ENCODE measurements at regions not wholly inside any gene's neighbourhood (a gene's known extent, or its start where the extent isn't known, plus 50 kb on each side); places are given as distances from the start of the nearest gene placed in this dataset.

DNA sequence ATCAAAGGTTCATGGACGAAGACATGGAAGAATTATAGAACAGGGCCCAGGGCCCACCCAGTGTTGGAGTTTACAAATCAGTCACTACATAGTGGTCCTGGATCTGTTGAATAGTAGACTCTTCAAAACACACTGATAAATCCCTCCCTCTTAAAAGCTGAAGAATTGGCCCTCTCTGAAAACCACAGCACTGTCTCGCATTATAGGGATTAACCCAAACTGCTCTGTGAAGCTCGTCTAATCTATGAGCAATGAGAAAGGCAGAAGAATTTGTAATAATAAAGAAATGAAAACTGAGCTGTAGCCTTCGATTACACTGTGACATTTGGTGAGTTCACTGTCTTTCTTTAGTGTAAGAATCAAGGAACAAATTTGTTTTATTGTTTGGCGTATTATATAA, 92.5 kb upstream of the ZFP42 start:
- Histone ChIP-seq H3K9me1 (ENCODE audit: control insufficient read depth, extremely low read depth, insufficient read depth, low read length) (no peaks in the 10 kb centered on the region), H3K79me2 (ENCODE audit: control insufficient read depth, insufficient read depth, low read length) (no peaks in the 10 kb centered on the region), H3K4me2 (ENCODE audit: control insufficient read depth, extremely low read depth, insufficient read depth, low read depth, low read length) (no peak overlapping the region), H4K20me1 (ENCODE audit: control insufficient read depth, extremely low read depth, insufficient read depth, low read length) (no peaks in the 10 kb centered on the region), H3K4me3 (ENCODE audit: control insufficient read depth in 2 of 3, extremely low read depth in 1 of 3, insufficient read depth in 2 of 3, low read depth in 1 of 3, low read length in 3 of 3) (no peak overlapping the region), H3K27ac (ENCODE audit: control insufficient read depth, insufficient read depth, low read length) (no peak overlapping the region), H3K9ac (ENCODE audit: control insufficient read depth, extremely low read depth, insufficient read depth, low read length) (no peak overlapping the region), H2AFZ (ENCODE audit: control insufficient read depth, low read length) (no peak overlapping the region), H3K4me1 (ENCODE audit: control insufficient read depth, extremely low read depth, insufficient read depth, low read length) (no peaks in the 10 kb centered on the region), H3K9me3 (ENCODE audit: control insufficient read depth, low read depth, low read length) (peaks cover 1% of the 10 kb centered on the region), H3K36me3 (ENCODE audit: control insufficient read depth in 2 of 2, extremely low read depth in 1 of 2, insufficient read depth in 2 of 2, low read length in 2 of 2) (no peaks in the 10 kb centered on the region), H3K27me3 (ENCODE audit: control insufficient read depth, extremely low read depth, insufficient read depth, low read length) (no peaks in the 10 kb centered on the region)
- DNase-seq (ENCODE audit: low read depth, low spot score) (no peak), FAIRE-seq (no peak)
- TF ChIP-seq, protein P1, sequence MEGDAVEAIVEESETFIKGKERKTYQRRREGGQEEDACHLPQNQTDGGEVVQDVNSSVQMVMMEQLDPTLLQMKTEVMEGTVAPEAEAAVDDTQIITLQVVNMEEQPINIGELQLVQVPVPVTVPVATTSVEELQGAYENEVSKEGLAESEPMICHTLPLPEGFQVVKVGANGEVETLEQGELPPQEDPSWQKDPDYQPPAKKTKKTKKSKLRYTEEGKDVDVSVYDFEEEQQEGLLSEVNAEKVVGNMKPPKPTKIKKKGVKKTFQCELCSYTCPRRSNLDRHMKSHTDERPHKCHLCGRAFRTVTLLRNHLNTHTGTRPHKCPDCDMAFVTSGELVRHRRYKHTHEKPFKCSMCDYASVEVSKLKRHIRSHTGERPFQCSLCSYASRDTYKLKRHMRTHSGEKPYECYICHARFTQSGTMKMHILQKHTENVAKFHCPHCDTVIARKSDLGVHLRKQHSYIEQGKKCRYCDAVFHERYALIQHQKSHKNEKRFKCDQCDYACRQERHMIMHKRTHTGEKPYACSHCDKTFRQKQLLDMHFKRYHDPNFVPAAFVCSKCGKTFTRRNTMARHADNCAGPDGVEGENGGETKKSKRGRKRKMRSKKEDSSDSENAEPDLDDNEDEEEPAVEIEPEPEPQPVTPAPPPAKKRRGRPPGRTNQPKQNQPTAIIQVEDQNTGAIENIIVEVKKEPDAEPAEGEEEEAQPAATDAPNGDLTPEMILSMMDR (optimal IDR thresholded peaks at IDR 0.05 in 1 of 3, IDR thresholded peaks at IDR 0.05 in 1 of 3, conservative IDR thresholded peaks at IDR 0.05 in 1 of 3; ENCODE audit: extremely low read depth in 1 of 3, insufficient read depth in 2 of 3, low read length in 3 of 3), result no peak
- TF ChIP-seq EZH2 (IDR thresholded peaks at IDR 0.05; ENCODE audit: low read length), result no peak
- dilution Hi-C loops (cut with MboI; ENCODE audit: extremely low pct_ligation_motif_present, low sequenced_read_pairs), result no loop called here

DNA sequence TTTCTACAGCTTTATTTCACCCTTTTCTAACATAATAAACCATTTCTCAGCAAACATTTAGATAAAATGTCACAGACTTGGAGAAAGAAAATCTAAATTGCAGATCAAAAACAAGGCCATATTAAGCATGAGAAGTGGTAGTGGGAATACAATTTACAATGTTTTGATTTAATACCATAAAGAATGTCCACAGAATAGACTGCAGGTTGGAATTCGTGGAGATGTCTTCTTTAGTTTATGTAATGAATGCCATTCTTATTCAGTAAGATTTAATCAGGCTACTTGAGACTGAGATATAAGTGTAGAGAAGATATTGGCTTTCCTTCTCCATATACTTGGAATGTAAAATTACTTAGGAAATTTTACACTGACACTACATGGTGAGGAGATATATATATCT, 91.9 kb upstream of the ZFP42 start:
- no peaks in the 10 kb centered on the region for H3K36me3 ChIP-seq (ENCODE audit: control insufficient read depth in 2 of 2, extremely low read depth in 1 of 2, insufficient read depth in 2 of 2, low read length in 2 of 2)
- peaks cover 1% of the 10 kb centered on the region for H3K9me3 ChIP-seq (ENCODE audit: control insufficient read depth, low read depth, low read length)
- H3K4me2 ChIP-seq (ENCODE audit: control insufficient read depth, extremely low read depth, insufficient read depth, low read depth, low read length), result no peak overlapping the region
- H4K20me1 ChIP-seq (ENCODE audit: control insufficient read depth, extremely low read depth, insufficient read depth, low read length), result no peaks in the 10 kb centered on the region
- H3K9me1 ChIP-seq (ENCODE audit: control insufficient read depth, extremely low read depth, insufficient read depth, low read length), result no peaks in the 10 kb centered on the region
- no peaks in the 10 kb centered on the region for H3K79me2 ChIP-seq (ENCODE audit: control insufficient read depth, insufficient read depth, low read length)
- dilution Hi-C loops (cut with MboI; ENCODE audit: extremely low pct_ligation_motif_present, low sequenced_read_pairs), result no loop called here
- H3K27ac ChIP-seq (ENCODE audit: control insufficient read depth, insufficient read depth, low read length), result no peak overlapping the region
- FAIRE-seq (no peak), DNase-seq (ENCODE audit: low read depth, low spot score) (no peak)
- H3K4me3 ChIP-seq (ENCODE audit: control insufficient read depth in 2 of 3, extremely low read depth in 1 of 3, insufficient read depth in 2 of 3, low read depth in 1 of 3, low read length in 3 of 3), result no peak overlapping the region
- no peak overlapping the region for H3K9ac ChIP-seq (ENCODE audit: control insufficient read depth, extremely low read depth, insufficient read depth, low read length)
- H2AFZ ChIP-seq (ENCODE audit: control insufficient read depth, low read length), result no peak overlapping the region
- no peaks in the 10 kb centered on the region for H3K4me1 ChIP-seq (ENCODE audit: control insufficient read depth, extremely low read depth, insufficient read depth, low read length)
- H3K27me3 ChIP-seq (ENCODE audit: control insufficient read depth, extremely low read depth, insufficient read depth, low read length), result no peaks in the 10 kb centered on the region
- TF ChIP-seq, protein P1 (optimal IDR thresholded peaks at IDR 0.05 in 1 of 3, IDR thresholded peaks at IDR 0.05 in 1 of 3, conservative IDR thresholded peaks at IDR 0.05 in 1 of 3; ENCODE audit: extremely low read depth in 1 of 3, insufficient read depth in 2 of 3, low read length in 3 of 3), result no peak
- TF ChIP-seq EZH2 (IDR thresholded peaks at IDR 0.05; ENCODE audit: low read length), result no peak
